ENCODE measurements at regions not wholly inside any gene's neighbourhood (a gene's known extent, or its start where the extent isn't known, plus 50 kb on each side); places are given as distances from the start of the nearest gene placed in this dataset.
"Not testable (repeated sequence)": the region's sequence is repeated elsewhere in the genome, so short reads cannot be mapped to it uniquely, and the experiment has no call there.

DNA sequence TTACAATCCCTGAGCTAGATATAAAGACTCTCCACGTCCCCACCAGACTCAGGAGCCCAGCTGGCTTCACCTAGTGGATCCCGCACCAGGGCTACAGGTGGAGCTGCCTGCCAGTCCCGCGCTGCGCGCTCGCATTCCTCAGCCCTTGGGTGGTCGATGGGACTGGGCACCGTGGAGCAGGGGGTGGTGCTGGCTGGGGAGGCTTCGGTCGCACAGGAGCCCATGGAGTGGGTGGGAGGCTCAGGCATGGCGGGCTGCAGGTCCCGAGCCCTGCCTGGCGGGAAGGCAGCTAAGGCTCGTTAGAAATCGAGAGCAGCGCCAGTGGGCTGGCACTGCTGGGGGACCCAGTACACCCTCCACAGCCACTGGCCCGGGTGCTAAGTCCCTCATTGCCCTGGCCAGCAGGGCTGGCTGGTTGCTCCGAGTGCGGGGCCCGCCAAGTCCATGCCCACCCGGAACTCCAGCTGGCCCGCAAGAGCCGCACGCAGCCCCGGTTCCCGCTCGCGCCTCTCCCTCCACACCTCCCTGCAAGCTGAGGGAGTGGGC lies 423.7 kb downstream of the OLFM4 start:
- not testable (repeated sequence) for H3K4me1 ChIP-seq (ENCODE audit: control insufficient read depth, low read depth, low read length); H3K9ac ChIP-seq (ENCODE audit: low read length); H3K9me3 ChIP-seq (ENCODE audit: control insufficient read depth, low read depth, low read length); H3K27ac ChIP-seq (ENCODE audit: low read length); H3K4me3 ChIP-seq (ENCODE audit: low read length); H3K27me3 ChIP-seq (ENCODE audit: control insufficient read depth, insufficient read depth, low read length); H3K36me3 ChIP-seq (ENCODE audit: control insufficient read depth, low read depth, low read length)

DNA sequence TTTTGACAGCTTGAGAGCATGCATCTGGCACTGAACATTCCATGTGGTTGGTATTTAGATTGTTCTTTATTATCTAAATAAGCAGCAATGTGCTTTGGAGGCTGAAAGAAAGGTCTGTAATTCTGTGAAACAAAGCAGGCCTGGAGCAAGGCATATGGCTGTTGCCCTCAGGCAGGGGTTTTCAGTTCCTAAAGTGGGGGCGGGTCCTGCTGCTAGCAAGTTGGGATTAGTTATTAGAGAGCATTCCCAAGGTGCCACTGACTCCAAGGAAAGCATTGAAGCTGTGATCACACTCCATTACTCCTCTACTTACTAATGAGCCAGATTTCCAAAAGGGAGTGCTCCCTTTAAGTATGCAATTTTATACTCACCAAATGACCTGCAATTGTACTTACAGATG lies 432.2 kb downstream of the OLFM4 start:
- Histone ChIP-seq H3K4me3 (ENCODE audit: low read length) (no peak overlapping the region), H3K9ac (ENCODE audit: low read length) (no peak overlapping the region), H3K27ac (ENCODE audit: low read length) (no peak overlapping the region), H3K9me3 (ENCODE audit: control insufficient read depth, low read depth, low read length) (peaks cover 8% of the 10 kb centered on the region), H3K4me1 (ENCODE audit: control insufficient read depth, low read depth, low read length) (no peaks in the 10 kb centered on the region), H3K36me3 (ENCODE audit: control insufficient read depth, low read depth, low read length) (no peaks in the 10 kb centered on the region), H3K27me3 (ENCODE audit: control insufficient read depth, insufficient read depth, low read length) (no peaks in the 10 kb centered on the region)

DNA sequence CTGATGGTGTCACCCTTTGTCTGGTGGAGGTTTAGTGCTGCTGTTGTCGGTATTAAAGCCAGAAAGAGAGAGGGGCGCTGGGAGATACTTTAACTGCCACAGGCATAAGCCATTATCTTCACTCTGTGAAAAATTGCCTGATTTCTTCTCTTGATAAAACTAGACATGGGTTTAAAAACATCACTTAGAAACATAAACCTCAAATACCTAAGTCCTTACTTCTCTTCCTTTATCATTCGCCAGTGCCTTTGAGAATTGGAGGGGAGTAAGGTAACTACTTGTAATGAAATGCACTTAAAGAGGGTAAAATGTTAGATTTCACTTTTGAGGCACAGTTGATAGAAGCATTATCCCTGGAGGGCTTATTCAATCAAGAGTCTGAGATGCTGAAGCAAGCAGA lies 434.5 kb downstream of the OLFM4 start:
- no peak overlapping the region for H3K27ac ChIP-seq (ENCODE audit: low read length)
- no peak overlapping the region for H3K4me3 ChIP-seq (ENCODE audit: low read length)
- H3K9me3 ChIP-seq (ENCODE audit: control insufficient read depth, low read depth, low read length) = no peaks in the 10 kb centered on the region
- H3K27me3 ChIP-seq (ENCODE audit: control insufficient read depth, insufficient read depth, low read length) = no peaks in the 10 kb centered on the region
- H3K9ac ChIP-seq (ENCODE audit: low read length) = no peak overlapping the region
- no peaks in the 10 kb centered on the region for H3K4me1 ChIP-seq (ENCODE audit: control insufficient read depth, low read depth, low read length)
- H3K36me3 ChIP-seq (ENCODE audit: control insufficient read depth, low read depth, low read length) = no peaks in the 10 kb centered on the region

DNA sequence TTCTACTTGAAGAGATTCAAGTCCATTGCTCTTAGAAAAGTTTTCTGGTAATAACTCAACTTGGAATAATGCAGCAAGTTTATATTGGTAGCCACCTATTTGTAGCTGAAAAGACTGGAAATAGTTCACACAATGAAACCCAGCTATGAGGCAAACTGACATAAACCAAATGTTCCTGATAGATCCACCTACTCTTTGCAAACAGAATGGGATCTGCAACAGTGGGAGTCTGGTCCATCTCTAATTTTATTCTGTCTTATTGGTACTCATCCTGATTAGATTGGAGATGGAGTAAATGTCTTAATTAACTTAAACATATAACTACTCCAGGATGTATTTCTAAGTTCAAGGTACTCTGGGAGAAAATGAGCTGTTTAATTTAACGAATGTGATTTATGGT lies 438.0 kb downstream of the OLFM4 start:
- H3K9ac ChIP-seq (ENCODE audit: low read length) = no peak overlapping the region
- no peak overlapping the region for H3K4me3 ChIP-seq (ENCODE audit: low read length)
- H3K36me3 ChIP-seq (ENCODE audit: control insufficient read depth, low read depth, low read length) = no peaks in the 10 kb centered on the region
- H3K27me3 ChIP-seq (ENCODE audit: control insufficient read depth, insufficient read depth, low read length) = no peaks in the 10 kb centered on the region
- no peak overlapping the region for H3K27ac ChIP-seq (ENCODE audit: low read length)
- H3K4me1 ChIP-seq (ENCODE audit: control insufficient read depth, low read depth, low read length) = no peaks in the 10 kb centered on the region
- no peaks in the 10 kb centered on the region for H3K9me3 ChIP-seq (ENCODE audit: control insufficient read depth, low read depth, low read length)

DNA sequence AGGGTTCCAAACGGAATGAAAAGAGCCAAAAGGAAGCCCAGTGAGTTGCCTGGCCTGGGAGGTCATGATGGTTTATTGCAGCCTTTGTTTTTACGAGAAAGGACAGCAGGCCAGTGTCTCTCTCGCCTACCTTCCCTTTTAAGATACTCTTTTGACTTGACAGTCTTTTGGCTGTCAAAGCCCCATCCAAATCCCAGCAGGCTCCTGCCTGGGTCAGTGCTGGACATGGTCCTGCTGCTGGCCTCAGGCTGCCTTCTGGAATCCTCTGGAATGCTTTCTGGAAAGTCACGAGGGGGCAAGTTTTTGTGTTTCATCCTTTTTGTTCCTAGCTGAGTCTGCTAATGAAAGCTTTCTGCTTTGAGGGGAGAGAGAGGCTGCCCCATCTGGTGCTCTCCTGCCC lies 444.8 kb downstream of the OLFM4 start:
- no peak overlapping the region for H3K4me3 ChIP-seq (ENCODE audit: low read length)
- no peak overlapping the region for H3K9ac ChIP-seq (ENCODE audit: low read length)
- no peaks in the 10 kb centered on the region for H3K36me3 ChIP-seq (ENCODE audit: control insufficient read depth, low read depth, low read length)
- no peaks in the 10 kb centered on the region for H3K27me3 ChIP-seq (ENCODE audit: control insufficient read depth, insufficient read depth, low read length)
- H3K4me1 ChIP-seq (ENCODE audit: control insufficient read depth, low read depth, low read length) = no peaks in the 10 kb centered on the region
- no peak overlapping the region for H3K27ac ChIP-seq (ENCODE audit: low read length)
- H3K9me3 ChIP-seq (ENCODE audit: control insufficient read depth, low read depth, low read length) = no peaks in the 10 kb centered on the region

DNA sequence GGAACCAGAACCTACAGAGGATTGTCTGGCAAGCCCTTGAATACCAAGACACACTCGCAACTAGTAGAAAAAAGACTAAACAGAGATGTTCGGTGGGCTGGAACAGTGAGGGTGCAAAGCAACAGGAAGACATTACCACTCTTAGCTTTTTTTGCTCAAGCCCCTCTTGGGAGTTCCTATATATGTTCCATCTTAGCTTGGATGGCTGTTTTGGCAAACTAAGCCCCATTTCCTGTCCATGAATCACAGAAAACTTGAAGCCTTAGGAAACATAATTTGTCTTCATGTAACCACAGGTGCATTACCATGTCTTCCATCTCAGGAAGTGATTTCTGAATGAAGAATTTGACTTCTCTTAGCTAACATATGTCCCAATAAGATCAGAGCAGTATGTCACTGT lies 446.3 kb downstream of the OLFM4 start:
- Histone ChIP-seq H3K9ac (ENCODE audit: low read length) (no peak overlapping the region), H3K27me3 (ENCODE audit: control insufficient read depth, insufficient read depth, low read length) (no peaks in the 10 kb centered on the region), H3K27ac (ENCODE audit: low read length) (no peak overlapping the region)

DNA sequence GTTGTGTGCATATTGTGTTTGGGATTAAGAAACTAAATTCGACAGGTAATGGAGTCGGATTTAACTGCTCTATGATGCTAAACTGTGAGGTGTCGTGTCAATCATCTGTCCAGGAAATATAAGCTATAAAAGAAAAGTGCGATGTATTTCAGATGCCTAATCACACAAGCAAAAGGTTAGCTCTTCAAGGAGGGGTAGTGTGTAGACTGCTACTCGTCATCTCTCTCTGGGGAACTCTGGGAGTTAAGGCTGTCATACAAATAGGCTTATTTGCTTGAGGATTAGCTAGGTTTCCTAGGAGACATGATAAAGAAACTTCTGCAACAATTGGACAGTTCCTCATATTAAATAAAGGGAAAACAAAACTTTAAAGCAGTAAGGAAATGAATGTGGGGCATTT lies 462.1 kb downstream of the OLFM4 start:
- Histone ChIP-seq H3K9ac (ENCODE audit: low read length) (no peak overlapping the region), H3K36me3 (ENCODE audit: control insufficient read depth, low read depth, low read length) (no peaks in the 10 kb centered on the region), H3K4me1 (ENCODE audit: control insufficient read depth, low read depth, low read length) (no peaks in the 10 kb centered on the region), H3K27me3 (ENCODE audit: control insufficient read depth, insufficient read depth, low read length) (no peaks in the 10 kb centered on the region), H3K27ac (ENCODE audit: low read length) (no peak overlapping the region), H3K4me3 (ENCODE audit: low read length) (no peak overlapping the region), H3K9me3 (ENCODE audit: control insufficient read depth, low read depth, low read length) (no peaks in the 10 kb centered on the region)

More for the DNA sequence above, 446.3 kb downstream of the OLFM4 start:
- Histone ChIP-seq H3K4me1 (ENCODE audit: control insufficient read depth, low read depth, low read length) (no peaks in the 10 kb centered on the region), H3K36me3 (ENCODE audit: control insufficient read depth, low read depth, low read length) (no peaks in the 10 kb centered on the region), H3K4me3 (ENCODE audit: low read length) (no peak overlapping the region), H3K9me3 (ENCODE audit: control insufficient read depth, low read depth, low read length) (no peaks in the 10 kb centered on the region)

DNA sequence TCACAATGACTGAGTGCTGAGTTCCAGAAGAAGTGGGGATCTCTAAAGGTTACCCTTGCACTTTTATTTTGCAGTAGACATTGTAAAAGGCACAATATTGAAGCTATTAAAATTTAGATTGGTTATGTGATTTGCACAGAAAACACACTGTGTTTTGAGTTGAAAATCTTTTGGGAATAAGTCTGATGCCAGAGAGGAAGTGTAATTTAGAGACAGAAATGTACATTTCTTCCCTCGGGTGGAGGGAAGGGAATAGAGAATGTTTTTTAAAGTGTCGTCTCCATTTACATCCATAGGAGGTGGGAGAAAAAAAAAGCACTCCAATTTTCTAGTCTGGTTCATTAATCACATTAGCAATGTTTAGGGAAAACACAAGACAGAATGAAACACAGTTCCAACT lies 465.8 kb downstream of the OLFM4 start:
- no peaks in the 10 kb centered on the region for H3K9me3 ChIP-seq (ENCODE audit: control insufficient read depth, low read depth, low read length)
- no peak overlapping the region for H3K4me3 ChIP-seq (ENCODE audit: low read length)
- no peak overlapping the region for H3K27ac ChIP-seq (ENCODE audit: low read length)
- H3K9ac ChIP-seq (ENCODE audit: low read length) = no peak overlapping the region
- H3K27me3 ChIP-seq (ENCODE audit: control insufficient read depth, insufficient read depth, low read length) = no peaks in the 10 kb centered on the region
- no peaks in the 10 kb centered on the region for H3K4me1 ChIP-seq (ENCODE audit: control insufficient read depth, low read depth, low read length)
- H3K36me3 ChIP-seq (ENCODE audit: control insufficient read depth, low read depth, low read length) = no peaks in the 10 kb centered on the region

DNA sequence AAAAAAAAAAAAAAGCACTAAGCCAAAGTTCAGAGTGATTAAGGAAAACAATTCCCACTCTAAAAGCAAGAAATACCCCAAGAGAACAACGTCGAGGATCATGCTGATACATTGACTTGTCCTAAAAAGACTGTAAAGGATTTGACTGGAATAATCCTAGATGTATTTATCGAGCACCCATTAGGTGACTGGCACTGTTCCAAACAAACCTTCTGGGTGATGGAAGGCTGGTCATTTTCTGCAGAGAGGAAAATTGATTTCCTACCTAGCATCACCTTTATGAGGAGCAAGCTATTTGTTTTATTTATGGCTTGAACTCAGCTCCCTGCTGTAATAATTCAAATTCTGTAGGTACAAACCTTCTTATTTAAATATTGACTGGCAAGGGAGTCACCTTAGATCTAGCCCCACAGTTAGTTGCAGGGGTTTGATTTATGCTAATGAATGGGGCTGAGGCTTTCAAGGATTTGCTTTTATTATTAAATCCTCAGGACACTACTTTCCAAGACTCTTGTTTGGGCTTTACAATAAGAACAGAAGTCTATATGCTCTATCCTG lies 471.0 kb downstream of the OLFM4 start:
- Histone ChIP-seq H3K36me3 (ENCODE audit: control insufficient read depth, low read depth, low read length) (no peaks in the 10 kb centered on the region), H3K4me3 (ENCODE audit: low read length) (no peak overlapping the region), H3K27ac (ENCODE audit: low read length) (no peak overlapping the region), H3K9ac (ENCODE audit: low read length) (no peak overlapping the region), H3K4me1 (ENCODE audit: control insufficient read depth, low read depth, low read length) (no peaks in the 10 kb centered on the region), H3K27me3 (ENCODE audit: control insufficient read depth, insufficient read depth, low read length) (no peaks in the 10 kb centered on the region), H3K9me3 (ENCODE audit: control insufficient read depth, low read depth, low read length) (no peaks in the 10 kb centered on the region)

DNA sequence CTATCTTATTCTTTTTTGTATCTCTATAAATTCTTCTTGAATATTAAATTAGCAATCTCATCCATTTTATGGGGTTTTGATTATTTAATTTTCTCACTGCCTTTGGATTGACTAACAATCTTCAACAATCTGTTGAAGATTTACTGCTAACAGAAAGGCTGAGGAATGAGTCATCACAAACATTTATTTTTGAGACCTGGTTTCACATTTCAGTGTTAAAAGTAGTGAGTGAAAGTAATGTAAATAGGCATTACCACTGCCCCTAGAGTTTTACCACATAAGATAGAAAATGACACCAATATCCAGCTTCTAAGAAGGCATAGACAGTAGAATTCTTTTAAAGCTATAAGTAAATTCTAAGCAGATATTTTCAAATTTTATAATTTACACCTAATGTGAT lies 472.8 kb downstream of the OLFM4 start:
- no peak overlapping the region for H3K9ac ChIP-seq (ENCODE audit: low read length)
- H3K9me3 ChIP-seq (ENCODE audit: control insufficient read depth, low read depth, low read length) = no peaks in the 10 kb centered on the region
- H3K27ac ChIP-seq (ENCODE audit: low read length) = no peak overlapping the region
- no peaks in the 10 kb centered on the region for H3K4me1 ChIP-seq (ENCODE audit: control insufficient read depth, low read depth, low read length)
- no peak overlapping the region for H3K4me3 ChIP-seq (ENCODE audit: low read length)
- H3K27me3 ChIP-seq (ENCODE audit: control insufficient read depth, insufficient read depth, low read length) = no peaks in the 10 kb centered on the region
- H3K36me3 ChIP-seq (ENCODE audit: control insufficient read depth, low read depth, low read length) = no peaks in the 10 kb centered on the region

DNA sequence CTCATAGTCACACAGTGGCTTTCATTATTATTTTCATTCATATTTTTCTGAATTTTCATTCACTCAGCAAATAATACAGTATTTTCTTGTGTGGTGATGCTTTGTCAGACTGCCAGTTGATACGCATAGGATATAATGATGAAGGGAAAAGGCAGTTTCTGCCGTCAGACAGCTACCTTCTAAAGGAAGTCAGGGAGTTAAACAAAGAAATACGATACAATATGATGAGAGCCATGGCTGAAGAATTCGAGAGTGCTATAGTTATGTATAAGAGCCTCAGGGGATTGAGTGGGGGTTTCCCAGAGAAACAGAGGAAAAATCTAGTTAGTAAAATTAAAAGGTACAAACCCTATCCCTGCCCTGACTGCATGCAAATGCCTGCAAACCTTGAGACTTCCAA lies 479.1 kb downstream of the OLFM4 start:
- no peak overlapping the region for H3K9ac ChIP-seq (ENCODE audit: low read length)

DNA sequence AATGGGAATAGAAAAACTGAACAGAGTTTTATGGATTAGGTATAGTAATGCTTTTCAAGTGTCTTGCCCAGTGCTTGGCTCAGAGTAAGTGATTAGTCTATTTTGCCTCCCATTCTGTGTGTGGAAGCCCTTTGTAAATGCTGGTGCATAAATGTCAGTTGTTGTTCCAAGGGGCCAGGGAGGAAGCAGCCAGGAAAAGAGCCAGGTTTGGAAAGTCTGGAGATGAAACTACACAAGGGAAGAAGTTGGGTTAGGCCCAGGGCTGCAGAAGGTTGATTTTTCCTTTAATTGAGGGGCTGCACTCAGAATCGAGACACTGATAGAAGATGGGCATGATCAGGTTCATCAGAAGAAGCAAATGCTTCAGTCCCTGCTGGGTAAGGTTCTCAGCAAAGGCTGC lies 484.0 kb downstream of the OLFM4 start:
- no peak overlapping the region for H3K27ac ChIP-seq (ENCODE audit: low read length)
- no peaks in the 10 kb centered on the region for H3K36me3 ChIP-seq (ENCODE audit: control insufficient read depth, low read depth, low read length)
- no peaks in the 10 kb centered on the region for H3K9me3 ChIP-seq (ENCODE audit: control insufficient read depth, low read depth, low read length)
- no peaks in the 10 kb centered on the region for H3K27me3 ChIP-seq (ENCODE audit: control insufficient read depth, insufficient read depth, low read length)
- no peak overlapping the region for H3K9ac ChIP-seq (ENCODE audit: low read length)
- H3K4me3 ChIP-seq (ENCODE audit: low read length) = no peak overlapping the region
- peaks cover 24% of the 10 kb centered on the region for H3K4me1 ChIP-seq (ENCODE audit: control insufficient read depth, low read depth, low read length)

More for the DNA sequence above, 479.1 kb downstream of the OLFM4 start:
- H3K4me1 ChIP-seq (ENCODE audit: control insufficient read depth, low read depth, low read length) = peaks cover 12% of the 10 kb centered on the region
- no peaks in the 10 kb centered on the region for H3K9me3 ChIP-seq (ENCODE audit: control insufficient read depth, low read depth, low read length)
- H3K27ac ChIP-seq (ENCODE audit: low read length) = no peak overlapping the region
- no peak overlapping the region for H3K4me3 ChIP-seq (ENCODE audit: low read length)
- H3K27me3 ChIP-seq (ENCODE audit: control insufficient read depth, insufficient read depth, low read length) = no peaks in the 10 kb centered on the region
- H3K36me3 ChIP-seq (ENCODE audit: control insufficient read depth, low read depth, low read length) = no peaks in the 10 kb centered on the region

Data from iPS-18a (cell line).